ENCODE measurements at regions not wholly inside any gene's neighbourhood (a gene's known extent, or its start where the extent isn't known, plus 50 kb on each side); places are given as distances from the start of the nearest gene placed in this dataset.

DNA sequence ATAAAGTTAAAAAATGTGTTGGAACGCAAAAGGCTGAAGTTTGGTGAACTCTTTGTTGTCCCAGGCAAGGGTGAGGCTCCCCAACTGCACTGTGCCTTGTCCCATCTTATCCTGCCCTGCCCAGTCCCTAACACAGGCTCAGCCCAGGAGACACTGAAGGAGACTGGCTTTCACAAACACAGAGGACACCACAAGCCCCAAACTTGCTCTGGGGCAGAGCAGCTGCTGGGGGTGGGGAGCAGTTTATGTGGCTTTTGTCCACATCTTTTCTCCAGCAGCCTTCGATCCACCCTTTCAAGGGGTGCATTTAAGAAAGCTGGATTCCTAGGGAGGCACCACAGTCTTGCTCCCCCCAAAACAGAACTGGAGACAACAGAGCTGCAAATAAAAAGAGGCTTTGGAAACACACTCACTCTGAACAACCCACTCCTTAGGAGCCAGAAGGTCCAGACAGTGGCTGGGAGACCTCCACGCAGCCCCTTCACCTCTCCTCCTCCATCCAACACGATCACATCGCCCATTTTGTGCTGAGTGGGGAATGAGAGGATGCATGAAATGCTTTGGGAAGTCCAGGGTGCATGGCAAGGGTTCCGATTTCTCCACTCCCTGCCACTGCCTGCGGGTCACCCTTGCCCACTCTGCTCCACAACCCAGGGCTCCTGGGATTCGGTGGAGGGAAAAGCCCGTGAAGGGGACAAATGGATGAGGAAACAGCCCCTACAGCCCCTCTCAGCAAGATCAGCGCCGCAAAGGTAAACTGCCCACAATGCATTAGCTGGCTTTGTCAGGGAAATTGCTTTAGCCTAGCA lies 260.5 kb upstream of the TLE3 start:
- no peak for DNase-seq

- DNase-seq: no peak
Measured at GRCh38 chr15:70357453-70357852, 259.7 kb upstream of the TLE3 start.

- DNase-seq: no peak
Measured at GRCh38 chr15:70356919-70357318, 259.2 kb upstream of the TLE3 start.

DNA sequence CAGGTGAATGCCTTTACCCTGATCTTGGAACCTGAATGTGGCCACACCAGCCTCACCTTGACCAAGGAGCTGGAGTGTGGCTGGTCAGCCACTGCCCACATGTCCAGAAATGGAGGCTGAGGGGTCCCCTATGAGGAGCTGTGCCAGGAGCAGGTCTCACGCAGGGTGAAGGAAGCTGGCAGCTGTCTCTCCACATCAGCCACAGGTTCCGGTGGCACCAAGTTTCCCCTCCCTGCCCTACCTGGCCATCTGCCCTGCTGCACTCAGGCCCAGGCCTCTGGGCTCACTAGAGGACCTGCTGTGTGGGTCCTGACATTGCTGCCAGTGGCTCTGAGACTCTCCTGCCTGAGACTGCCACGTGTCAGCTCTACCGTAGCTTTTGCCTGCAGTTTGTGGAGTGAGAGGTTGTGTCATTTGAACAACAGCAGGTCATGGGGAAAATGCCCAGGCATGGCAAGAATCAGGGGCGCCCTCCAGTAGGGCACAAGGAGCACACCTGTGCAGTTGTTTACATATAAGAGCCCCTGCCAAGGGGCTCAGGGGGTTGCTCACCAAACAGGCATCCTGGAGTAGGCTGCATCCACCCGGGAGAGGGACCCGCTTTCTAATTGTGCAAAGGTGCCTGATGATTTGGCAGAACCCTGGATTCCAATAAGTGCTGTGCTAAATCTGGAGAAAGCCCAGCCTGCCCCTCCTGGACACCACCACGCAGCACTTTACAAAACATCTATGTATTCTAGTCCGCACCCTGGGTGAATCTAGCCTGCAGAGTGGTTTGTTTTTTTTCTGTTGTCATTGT lies 258.5 kb upstream of the TLE3 start:
- DNase-seq: no peak

GRCh38 chr15:70355275-70355795 lies 257.6 kb upstream of the TLE3 start:
- no peak for DNase-seq

DNA sequence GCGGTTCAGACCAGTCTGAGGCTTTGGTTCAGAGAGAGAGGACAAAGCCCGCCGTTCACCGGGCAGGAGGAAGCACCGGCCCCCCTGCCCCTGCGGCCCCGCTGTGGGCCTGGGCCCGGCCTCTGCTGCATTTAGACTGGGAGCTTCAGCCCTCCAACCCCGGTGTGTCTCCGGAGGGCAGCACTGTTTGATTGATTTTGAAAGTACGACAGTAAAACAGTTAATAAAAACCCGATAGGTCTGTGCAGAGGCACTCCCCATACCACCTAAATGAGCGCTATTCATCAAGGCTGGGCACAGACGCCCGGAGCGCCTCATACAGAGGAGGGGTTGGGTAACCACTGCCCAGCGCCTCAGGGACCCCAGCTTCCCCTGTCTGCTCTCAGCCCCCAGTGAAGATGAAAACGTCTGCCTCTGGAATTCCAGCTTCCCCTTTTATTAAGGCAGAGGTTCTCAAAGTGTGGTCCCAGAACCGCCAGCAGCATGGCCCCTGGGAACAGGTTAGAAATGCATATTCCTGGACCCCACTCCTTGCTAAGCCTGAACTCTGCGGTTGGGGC lies 256.7 kb upstream of the TLE3 start:
- DNase-seq: no peak

DNA sequence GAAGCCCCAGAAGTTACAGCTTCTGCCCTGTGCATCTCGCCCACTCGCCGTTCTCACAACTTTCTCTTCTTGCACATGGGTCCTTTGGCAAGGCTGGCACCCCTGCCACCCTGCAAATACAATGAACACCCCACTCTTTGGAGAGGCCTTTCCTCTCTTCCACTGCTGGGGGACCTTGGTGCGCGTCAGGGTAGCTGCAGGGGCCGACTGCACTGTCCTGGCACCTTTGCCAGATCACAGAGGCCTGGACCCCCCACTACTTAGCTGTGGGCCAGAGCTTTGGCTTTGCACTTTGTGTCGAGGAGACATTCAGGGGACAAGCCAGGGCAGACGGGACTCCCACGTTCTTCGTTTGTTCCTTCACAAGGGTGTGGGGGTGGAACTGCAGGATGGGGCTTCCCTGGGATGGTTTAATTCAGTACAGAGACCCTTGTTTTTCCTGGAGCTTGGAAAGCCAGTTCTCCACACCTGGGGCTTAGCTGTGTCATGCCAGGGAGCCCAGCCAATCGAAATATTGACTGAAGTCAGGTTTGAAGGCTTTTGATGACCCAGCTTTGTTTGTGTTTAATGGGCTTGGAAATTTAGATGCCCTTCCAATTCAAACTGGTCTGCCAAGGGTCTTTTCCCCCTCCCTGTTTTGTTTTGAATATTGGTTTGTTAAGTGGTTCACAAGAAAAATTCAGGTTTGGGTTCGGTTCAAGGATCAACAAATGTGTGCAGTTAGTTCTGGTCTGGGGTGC lies 256.1 kb upstream of the TLE3 start:
- DNase-seq: no peak

DNA sequence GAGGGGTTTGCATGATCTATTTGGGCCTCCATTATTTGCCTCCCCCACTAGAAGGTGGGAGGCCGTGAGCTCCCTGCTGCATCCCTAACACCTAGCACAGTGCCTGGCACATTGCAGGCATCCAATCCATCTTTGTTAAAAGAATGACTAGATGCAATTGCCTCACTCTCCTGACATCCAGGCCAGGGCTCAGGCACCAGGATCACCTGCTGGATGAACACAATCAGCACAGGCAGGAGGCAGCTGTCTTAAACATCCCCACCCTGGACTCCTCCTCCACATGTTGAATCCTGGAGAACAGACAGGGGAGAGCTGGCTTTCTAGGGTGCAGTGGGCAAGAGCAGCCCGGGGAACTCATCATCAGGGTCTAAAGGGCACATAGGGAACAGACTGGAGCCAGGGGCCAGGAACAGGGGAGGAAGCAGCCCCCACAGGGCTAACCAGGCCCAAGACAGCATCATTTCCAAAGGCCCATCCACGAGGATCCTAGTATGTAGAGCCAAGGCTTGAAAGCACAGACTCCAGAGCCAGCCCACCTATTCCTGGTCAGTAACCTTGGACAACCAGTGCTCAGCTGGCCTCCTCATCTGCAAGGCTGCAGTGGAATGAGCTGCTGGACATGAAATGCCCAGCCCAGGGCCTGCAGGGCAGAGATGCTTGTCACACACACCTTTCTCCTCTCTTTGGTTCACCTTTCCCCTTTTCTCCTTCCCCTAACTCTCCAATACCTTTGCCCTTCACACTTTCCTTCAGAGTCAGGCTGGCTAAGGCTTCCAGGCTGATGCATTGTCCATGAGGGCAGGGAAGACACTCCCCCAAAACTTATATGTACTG lies 254.4 kb upstream of the TLE3 start:
- DNase-seq: no peak

GRCh38 chr15:70351391-70351790 lies 253.7 kb upstream of the TLE3 start:
- DNase-seq: no peak

DNA sequence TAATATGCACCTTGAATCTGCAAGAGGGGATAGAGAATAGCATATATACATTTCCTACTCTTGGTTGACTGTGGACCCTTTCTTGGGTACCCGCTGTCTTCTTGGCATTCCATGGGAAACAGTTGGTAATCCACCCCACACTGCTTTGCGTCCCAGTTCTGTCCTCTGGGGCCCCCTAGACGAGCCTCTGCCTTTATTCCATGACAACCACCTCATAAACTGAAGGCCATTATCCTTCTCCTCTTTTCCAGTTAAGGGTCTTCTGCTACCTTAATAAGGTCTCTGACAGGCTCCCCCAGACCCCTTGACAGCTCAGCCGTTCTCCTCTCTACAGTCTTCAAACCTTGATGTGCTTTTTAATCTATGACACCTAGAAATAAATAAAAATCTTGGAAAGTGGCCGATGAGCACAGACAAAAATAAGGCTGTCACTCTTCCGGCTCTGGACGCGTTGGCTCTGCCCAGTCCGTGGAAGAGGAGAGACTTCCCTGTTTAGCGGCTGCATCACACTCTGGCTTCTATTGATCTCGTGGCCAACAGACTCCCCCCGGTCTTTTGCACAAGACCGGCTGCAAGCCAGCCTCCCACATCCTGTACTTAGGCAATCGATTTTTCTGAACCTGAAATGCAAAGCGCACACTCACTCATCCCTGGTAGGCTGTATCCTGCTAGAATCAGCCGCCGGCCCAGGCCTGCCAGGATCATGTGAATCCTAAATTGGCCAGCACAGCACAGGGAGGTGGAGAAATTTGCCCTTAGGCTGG lies 251.0 kb upstream of the TLE3 start:
- DNase-seq: peak; percentile 74

DNA sequence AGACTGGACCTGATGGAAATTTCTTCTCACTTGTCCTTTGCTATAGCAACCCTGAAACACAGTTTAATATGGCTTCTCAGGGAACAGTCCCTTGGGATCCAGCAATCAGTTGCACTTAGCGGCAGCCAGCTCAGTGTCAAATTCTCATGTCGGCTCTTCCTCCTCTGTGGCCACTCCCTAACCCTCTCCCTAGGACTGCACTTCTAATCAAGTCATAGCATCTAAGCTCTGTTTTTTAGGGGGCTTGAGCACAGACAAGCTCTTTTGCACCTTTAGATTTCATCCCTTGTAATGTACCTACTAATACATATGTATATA lies 250.5 kb upstream of the TLE3 start:
- DNase-seq: peak; percentile 21

DNA sequence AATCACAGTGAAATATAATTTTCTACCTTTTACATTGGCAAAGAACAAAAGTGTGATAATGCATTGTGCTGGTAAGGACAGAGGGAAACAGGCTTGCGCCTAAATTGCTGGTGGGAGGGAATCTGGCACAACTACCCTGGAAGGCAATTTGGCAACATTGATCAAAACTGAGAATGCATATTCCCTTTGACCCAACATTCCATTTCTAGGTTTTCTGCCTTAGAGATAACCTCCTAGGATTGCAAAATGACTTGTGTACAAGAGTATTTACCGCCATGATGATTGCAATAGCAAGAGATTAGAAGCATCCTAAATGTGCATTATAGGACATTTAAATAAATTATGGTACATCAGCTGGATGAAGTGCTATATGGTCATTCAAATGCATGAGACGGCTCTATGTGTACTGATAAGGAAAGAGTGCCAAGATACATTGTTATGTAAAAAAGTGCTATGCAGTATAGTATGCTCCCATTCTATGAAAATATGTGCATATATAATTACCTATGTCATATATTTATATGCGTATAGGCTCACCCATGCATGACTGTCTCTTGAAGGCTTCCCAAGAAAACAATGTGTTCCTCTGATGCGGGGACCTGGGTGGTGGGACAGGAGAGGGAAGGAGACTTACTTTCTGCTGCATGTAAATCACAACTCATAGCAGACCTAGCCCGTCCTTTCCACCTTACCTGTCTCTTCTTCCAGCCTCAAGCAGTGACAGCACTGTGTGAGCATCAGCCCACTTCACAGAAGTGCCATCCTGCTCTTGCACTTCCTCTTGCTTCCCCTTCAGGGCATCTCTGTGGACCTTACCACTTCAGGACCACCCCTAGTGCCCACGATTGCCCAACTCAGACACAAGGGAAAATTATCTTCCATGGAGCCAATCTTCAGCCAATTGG lies 249.9 kb upstream of the TLE3 start:
- DNase-seq: no peak

DNA sequence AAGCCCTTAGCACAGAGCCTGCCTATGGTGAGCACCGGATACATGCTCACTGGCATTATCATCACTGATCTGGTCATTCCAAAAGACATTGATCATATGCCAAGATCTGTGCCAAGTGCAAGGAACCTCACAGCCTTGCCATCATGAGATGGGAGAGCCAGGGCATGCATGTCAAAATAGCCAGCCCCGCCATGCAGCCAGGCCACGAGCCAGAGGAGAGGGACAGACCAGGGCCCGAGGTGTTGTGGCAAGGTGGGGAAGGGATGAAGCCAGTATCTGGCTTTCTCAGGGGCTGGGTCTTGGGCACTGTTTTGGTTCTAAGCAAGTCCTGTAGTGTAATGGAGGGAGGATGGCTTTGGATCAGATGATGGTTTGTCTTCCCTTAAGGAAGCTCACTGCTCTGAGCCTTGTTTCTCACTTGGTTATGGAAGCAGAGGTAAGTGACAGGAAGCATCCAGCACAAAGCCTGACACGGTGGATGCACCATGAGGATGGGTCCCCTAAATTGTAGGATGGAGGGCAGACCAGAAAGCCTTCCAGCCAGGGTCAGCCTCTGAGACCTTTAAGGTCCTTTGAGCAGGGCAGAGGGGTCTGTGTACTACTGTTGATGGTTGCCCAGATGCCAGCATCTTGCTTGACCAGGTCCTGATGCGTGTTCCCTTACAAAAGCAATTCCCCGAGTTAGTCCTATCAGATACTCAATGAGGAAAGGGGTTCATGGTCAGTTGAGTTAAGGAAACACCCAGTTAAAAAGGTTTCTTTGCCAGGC lies 247.7 kb upstream of the TLE3 start:
- no peak for DNase-seq

- no peak for DNase-seq
Measured at GRCh38 chr15:70344666-70345065, 246.9 kb upstream of the TLE3 start.

- DNase-seq: no peak
Measured at GRCh38 chr15:70343961-70344621, 246.4 kb upstream of the TLE3 start.

DNA sequence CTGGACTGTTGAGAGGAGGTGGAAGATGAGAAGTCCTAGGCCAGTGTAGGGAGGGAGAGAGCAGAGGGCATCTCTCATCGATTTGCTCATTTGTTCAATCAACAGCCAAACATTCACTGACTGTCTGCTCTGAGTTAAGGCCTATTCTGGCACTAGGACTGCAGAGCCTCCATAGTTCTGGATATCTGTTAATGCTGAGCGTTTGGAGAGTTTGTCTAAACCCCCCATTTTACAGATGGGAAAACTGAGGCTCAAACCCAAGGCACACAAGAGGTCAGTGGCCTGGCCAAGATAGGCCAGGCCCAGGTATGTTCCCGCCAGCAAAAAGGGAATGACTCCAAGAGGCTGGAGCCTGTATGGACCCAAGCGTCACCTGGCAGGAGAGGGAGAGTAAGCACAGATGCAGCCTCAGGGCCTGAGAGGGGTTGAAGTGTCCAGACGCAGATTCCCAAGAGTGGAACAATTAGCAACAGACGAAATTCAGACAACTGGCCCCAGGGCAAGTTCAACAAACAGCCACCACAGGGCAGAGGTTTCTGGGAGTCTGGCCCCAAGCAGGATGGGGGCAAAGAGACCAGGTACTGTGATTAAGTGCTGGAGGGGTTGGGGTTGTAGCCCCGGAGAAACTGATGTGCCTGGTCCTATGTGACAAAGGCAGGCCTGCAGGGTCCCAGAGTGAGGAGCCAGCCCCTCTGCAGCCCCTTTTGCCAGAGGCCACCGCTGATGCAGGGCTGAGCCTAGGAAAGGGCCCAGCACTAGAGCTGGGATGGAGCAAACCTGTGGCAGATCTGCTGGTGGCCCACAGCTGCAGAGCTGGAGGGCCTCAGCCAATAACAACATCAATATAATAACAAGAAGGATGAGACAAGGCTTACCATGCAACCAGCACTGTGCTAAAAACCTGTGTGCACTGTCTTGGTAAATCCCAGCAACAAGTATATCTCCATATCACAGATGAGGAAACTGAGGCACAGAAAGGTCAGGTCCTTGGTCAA lies 245.1 kb upstream of the TLE3 start:
- DNase-seq: no peak

- DNase-seq: no peak
Measured at GRCh38 chr15:70342141-70342540, 244.4 kb upstream of the TLE3 start.

GRCh38 chr15:70341566-70341965 lies 243.8 kb upstream of the TLE3 start:
- DNase-seq: no peak
